IPS-20b (cell line): ENCODE measurements at regions not wholly inside any gene's neighbourhood (a gene's known extent, or its start where the extent isn't known, plus 50 kb on each side); places are given as distances from the start of the nearest gene placed in this dataset.
"Not testable (repeated sequence)": the region's sequence is repeated elsewhere in the genome, so short reads cannot be mapped to it uniquely, and the experiment has no call there.

Source experiments
- H3K27ac ChIP-seq: one replicate; pipeline ENCODE4 v1.5.1; 2013; ENCODE audit warnings: low read length
- H3K27me3 ChIP-seq: 2 replicates; pipeline ENCODE4 v1.6.1; 2013; ENCODE audit warnings: mild to moderate bottlenecking, low read length, inconsistent platforms; ENCODE audit not compliant: insufficient read depth
- H3K36me3 ChIP-seq: 2 replicates; pipeline ENCODE4 v1.6.1; 2013; ENCODE audit warnings: low read depth, mild to moderate bottlenecking, inconsistent platforms, low read length, moderate library complexity; ENCODE audit not compliant: insufficient read depth
- H3K4me1 ChIP-seq: 2 replicates; pipeline ENCODE4 v1.6.1; 2013; ENCODE audit warnings: mild to moderate bottlenecking, control low read depth, inconsistent platforms, low read length, moderate library complexity; ENCODE audit not compliant: insufficient read depth
- H3K4me3 ChIP-seq: 2 replicates; pipeline ENCODE4 v1.5.1; 2013; ENCODE audit warnings: mild to moderate bottlenecking, low read length, inconsistent platforms
- H3K9ac ChIP-seq: 2 replicates; pipeline ENCODE4 v1.6.1; 2013; ENCODE audit warnings: low read depth, mild to moderate bottlenecking, inconsistent platforms, low read length, moderate library complexity
- H3K9me3 ChIP-seq: 2 replicates; pipeline ENCODE4 v1.6.1; 2013; ENCODE audit warnings: mild to moderate bottlenecking, low read depth, low read length, inconsistent platforms; ENCODE audit not compliant: insufficient read depth

DNA sequence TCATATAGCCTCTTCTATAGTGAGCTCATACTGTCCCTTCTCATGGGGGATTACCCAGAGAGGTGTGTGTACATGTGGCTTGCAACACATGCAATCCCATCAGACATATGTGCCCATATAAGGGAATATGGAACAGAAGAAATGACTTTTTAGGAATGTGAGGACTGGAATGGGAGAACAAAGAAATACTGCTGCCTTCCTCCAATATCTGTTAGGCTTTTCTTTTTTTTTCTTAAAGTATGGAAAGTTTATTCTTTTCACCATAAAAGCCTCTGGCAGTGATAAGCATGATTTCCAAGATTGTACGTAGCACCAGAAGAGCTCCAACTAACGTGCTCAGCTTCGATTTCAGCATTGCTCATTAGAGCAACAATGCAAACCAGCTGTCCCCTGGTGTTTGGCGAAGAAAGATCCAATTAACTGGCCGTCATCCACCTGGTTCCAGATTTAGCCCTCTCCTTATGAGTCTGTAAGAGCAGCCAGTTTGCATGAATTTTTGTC, 113.6 kb downstream of the ADCYAP1 start:
- Histone ChIP-seq H3K4me3 (no peak overlapping the region), H3K27me3 (no peaks in the 10 kb centered on the region; the same call in 1 of the 2 replicates), H3K36me3 (no peaks in the 10 kb centered on the region), H3K27ac (no peak overlapping the region), H3K9ac (no peak overlapping the region; the same call in 1 of the 2 replicates), H3K4me1 (peaks cover 33% of the 10 kb centered on the region), H3K9me3 (no peaks in the 10 kb centered on the region)

DNA sequence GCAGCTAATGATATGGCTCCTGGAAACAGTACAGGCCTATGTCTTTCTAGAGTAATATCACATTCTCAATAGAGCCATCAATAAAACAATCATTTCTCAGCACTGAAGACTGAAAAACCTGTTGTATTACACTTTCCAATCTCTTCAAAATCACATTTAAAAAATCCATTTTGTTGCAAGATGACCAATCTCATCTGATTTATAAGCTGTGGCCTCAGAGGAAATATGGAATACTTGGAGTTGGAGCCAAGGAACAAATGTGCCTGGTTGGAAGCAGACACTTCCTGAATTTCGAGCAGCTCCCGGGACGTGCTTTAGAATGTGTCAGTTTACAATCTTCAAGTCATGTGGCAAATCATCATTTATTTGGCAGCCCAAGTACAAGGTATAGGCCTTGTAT, 114.5 kb downstream of the ADCYAP1 start:
- H3K27ac ChIP-seq = no peak overlapping the region
- H3K9me3 ChIP-seq = no peaks in the 10 kb centered on the region
- no peak overlapping the region for H3K4me3 ChIP-seq
- H3K4me1 ChIP-seq = peaks cover 33% of the 10 kb centered on the region
- H3K27me3 ChIP-seq = no peaks in the 10 kb centered on the region; the same call in 1 of the 2 replicates
- no peaks in the 10 kb centered on the region for H3K36me3 ChIP-seq
- H3K9ac ChIP-seq = no peak overlapping the region

DNA sequence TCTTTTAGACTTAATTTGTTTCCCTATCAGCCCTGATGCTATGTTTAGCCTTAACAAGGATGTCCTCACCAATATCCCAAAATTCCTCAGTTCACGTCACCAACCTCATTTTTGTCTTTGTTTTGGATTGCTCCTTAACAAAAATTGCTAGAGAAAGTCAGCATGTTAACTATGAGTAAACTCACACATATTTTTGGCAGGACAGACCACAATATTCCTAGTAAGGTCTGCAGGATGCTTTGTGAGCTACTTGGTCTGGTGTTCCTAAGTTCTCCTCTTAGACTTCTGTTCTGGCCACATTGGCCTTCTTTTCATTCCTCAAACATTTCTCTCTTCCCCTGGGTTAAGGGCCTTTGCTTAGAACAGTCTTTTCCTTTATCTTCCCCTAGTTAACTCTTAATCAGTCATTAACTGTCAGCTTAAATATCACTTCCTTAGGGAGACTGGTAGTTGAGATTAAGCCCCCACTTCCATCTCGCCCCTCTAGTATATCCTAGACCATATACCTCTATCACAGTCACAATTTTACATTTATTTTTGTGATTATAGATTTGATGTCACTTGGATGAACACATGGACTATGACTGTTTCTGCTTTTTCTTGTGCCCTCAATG, 116.2 kb downstream of the ADCYAP1 start:
- Histone ChIP-seq H3K9ac (no peak overlapping the region), H3K27ac (no peak overlapping the region), H3K9me3 (no peaks in the 10 kb centered on the region), H3K27me3 (no peaks in the 10 kb centered on the region; the same call in 1 of the 2 replicates), H3K4me3 (no peak overlapping the region), H3K36me3 (no peaks in the 10 kb centered on the region), H3K4me1 (peaks cover 26% of the 10 kb centered on the region)

- no peak overlapping the region for H3K4me3 ChIP-seq
- no peak overlapping the region for H3K27ac ChIP-seq
- no peaks in the 10 kb centered on the region for H3K4me1 ChIP-seq
- H3K36me3 ChIP-seq = no peaks in the 10 kb centered on the region
- peaks cover 5% of the 10 kb centered on the region; the same call in 1 of the 2 replicates for H3K9me3 ChIP-seq
- H3K9ac ChIP-seq = no peak overlapping the region
- H3K27me3 ChIP-seq = no peaks in the 10 kb centered on the region
These were observed 122.3 kb downstream of the ADCYAP1 start for GRCh38 chr18:1026930-1027329.

GRCh38 chr18:1033092-1033491, 128.4 kb downstream of the ADCYAP1 start:
- not testable (repeated sequence) for H3K27me3 ChIP-seq, H3K36me3 ChIP-seq, H3K4me1 ChIP-seq, H3K4me3 ChIP-seq, H3K9ac ChIP-seq, H3K27ac ChIP-seq, H3K9me3 ChIP-seq

GRCh38 chr18:1034971-1035370, 130.3 kb downstream of the ADCYAP1 start:
- H3K9me3 ChIP-seq = no peaks in the 10 kb centered on the region
- no peak overlapping the region for H3K4me3 ChIP-seq
- no peak overlapping the region for H3K27ac ChIP-seq
- no peaks in the 10 kb centered on the region for H3K27me3 ChIP-seq
- no peaks in the 10 kb centered on the region for H3K4me1 ChIP-seq
- no peak overlapping the region for H3K9ac ChIP-seq
- no peaks in the 10 kb centered on the region for H3K36me3 ChIP-seq

DNA sequence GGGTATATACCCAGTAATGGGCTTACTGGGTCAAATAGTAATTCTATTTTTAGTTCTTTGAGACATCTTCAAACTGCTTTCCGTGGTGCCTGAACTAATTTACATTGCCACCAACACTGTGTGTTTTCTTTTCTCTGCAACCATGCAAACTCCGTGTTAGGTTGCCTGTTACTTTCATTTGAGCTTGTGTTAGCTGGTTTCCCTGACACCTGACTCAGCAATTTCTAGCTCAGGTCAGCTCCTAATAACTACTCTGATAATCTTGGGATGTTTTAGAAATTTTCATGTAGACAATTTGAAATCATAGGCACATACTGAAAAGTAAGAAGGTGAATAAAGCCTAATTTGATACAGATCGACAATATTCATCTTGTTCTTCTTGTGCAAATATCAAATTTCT, 132.3 kb downstream of the ADCYAP1 start:
- Histone ChIP-seq H3K4me1 (no peaks in the 10 kb centered on the region), H3K27me3 (no peaks in the 10 kb centered on the region), H3K4me3 (no peak overlapping the region)

DNA sequence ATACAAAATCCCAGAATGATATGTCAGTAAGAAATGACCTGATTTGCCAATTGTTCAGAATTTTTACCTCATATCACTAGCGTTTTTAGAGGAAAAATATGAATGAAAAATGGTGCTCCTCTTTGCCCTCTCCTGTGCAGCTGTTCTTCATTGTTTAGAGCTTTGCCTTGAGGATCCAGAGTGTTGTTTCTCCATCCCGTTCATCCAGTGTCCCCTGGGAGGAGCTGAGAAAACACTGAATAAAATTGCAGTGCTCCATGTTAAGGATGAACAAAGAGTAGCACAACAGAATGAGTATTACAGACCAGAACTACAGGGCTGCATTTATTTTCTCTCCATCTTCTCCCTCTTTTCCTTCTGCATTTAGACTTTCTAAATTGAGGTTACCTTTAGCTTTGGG, 133.1 kb downstream of the ADCYAP1 start:
- Histone ChIP-seq H3K4me3 (no peak overlapping the region), H3K4me1 (no peaks in the 10 kb centered on the region), H3K27me3 (no peaks in the 10 kb centered on the region), H3K36me3 (no peaks in the 10 kb centered on the region), H3K9ac (no peak overlapping the region), H3K9me3 (no peaks in the 10 kb centered on the region), H3K27ac (no peak overlapping the region)

More for the DNA sequence above, 132.3 kb downstream of the ADCYAP1 start:
- Histone ChIP-seq H3K27ac (no peak overlapping the region), H3K36me3 (no peaks in the 10 kb centered on the region), H3K9ac (no peak overlapping the region), H3K9me3 (no peaks in the 10 kb centered on the region)

DNA sequence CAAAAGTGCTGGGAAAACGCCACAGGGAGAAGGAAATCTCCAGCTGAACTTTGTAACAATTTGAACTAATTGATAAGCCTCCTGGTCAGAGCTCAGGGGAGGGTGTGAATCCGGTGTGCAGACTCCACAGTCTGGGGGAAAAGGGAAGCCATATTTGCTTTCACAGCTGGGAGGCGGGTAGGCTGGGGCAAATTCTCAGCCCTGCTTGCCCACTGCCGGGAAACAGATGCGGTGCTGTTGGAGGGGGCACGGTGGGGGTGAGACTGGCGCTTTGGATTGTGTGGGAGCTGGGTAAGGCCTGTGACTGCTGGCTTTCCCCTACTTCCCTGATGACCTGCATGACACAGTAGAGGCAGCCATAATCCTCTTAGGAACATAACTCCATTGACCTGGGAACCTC, 134.8 kb downstream of the ADCYAP1 start:
- Histone ChIP-seq H3K9ac (no peak overlapping the region), H3K9me3 (no peaks in the 10 kb centered on the region), H3K27me3 (no peaks in the 10 kb centered on the region), H3K27ac (no peak overlapping the region), H3K4me3 (no peak overlapping the region), H3K36me3 (no peaks in the 10 kb centered on the region), H3K4me1 (no peaks in the 10 kb centered on the region)

DNA sequence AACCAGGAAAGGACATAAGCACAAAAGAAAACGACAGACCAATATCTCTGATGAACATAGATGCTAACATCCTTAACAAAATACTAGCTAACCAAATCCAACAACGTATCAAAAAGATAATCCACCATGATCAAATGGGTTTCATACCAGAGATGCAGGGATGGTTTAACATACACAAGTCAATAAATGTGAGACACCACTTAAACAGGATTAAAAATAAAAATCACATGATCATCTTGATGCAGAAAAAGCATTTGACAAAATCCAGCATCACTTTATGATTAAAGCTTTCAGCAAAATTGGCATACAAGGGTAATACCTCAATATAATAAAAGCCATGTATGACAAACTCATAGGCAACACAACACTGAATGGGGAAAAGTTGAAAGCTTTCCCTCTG, 138.4 kb downstream of the ADCYAP1 start:
- H3K27me3 ChIP-seq, H3K4me1 ChIP-seq, H3K9me3 ChIP-seq, H3K9ac ChIP-seq, H3K36me3 ChIP-seq, H3K27ac ChIP-seq, H3K4me3 ChIP-seq: not testable (repeated sequence)

GRCh38 chr18:1045658-1046057, 141.0 kb downstream of the ADCYAP1 start:
- H3K27ac ChIP-seq = no peak overlapping the region

DNA sequence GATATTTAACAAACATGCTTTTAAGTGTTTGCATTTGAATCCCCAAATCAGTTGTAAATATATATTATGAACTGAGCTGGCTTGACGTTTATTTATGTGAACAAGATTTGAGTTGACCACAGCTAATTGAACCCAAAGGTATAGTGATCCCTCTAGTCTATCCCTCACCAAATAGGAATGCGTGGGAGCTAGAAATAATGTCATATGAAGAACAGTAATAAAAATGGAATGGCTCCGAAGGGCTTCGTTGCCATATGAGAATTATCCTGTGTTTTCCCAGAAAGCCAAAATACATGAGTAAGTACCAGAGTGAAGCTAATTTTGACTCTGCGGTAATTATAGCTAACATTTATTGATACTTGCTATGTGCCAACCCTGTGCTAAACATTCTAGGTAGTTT, 142.7 kb downstream of the ADCYAP1 start:
- no peak overlapping the region for H3K9ac ChIP-seq
- H3K4me3 ChIP-seq = no peak overlapping the region
- no peak overlapping the region for H3K27ac ChIP-seq
- H3K4me1 ChIP-seq = peaks cover 6% of the 10 kb centered on the region; the same call in 1 of the 2 replicates
- H3K27me3 ChIP-seq = no peaks in the 10 kb centered on the region
- H3K36me3 ChIP-seq = no peaks in the 10 kb centered on the region
- no peaks in the 10 kb centered on the region for H3K9me3 ChIP-seq

More at GRCh38 chr18:1045658-1046057, 141.0 kb downstream of the ADCYAP1 start:
- Histone ChIP-seq H3K9ac (no peak overlapping the region; the same call in 1 of the 2 replicates), H3K27me3 (no peaks in the 10 kb centered on the region), H3K4me1 (peaks cover 6% of the 10 kb centered on the region; the same call in 1 of the 2 replicates), H3K4me3 (peak overlapping the region; percentile 14; the same call in 1 of the 2 replicates), H3K9me3 (no peaks in the 10 kb centered on the region), H3K36me3 (no peaks in the 10 kb centered on the region)
